ENCODE measurements at regions not wholly inside any gene's neighbourhood (a gene's known extent, or its start where the extent isn't known, plus 50 kb on each side); places are given as distances from the start of the nearest gene placed in this dataset.

- Histone ChIP-seq H3K27ac (ENCODE audit: low read depth, low read length) (no peak overlapping the region), H3K4me3 (ENCODE audit: low read length in 2 of 2) (no peak overlapping the region), H3K9me3 (ENCODE audit: control insufficient read depth in 1 of 2, low read length in 2 of 2) (no peaks in the 10 kb centered on the region), H3K4me1 (ENCODE audit: insufficient read depth, low read length) (no peaks in the 10 kb centered on the region), H3K27me3 (ENCODE audit: insufficient read depth, low read length) (no peaks in the 10 kb centered on the region), H3K36me3 (ENCODE audit: insufficient read depth, low read length) (no peaks in the 10 kb centered on the region)
- Mint-ChIP-seq H3K36me3 (no peaks in the 10 kb centered on the region), H3K4me3 (no peak overlapping the region), H3K27me3 (no peaks in the 10 kb centered on the region), H3K4me1 (no peaks in the 10 kb centered on the region), H3K27ac (no peak overlapping the region), H3K9me3 (peaks cover 0 to 9% (median under 1%) of the 10 kb centered on the region in 8 donors)
- intact Hi-C loops (cut with micrococcal nuclease): no loop called here
- CTCF ChIA-PET (ENCODE audit: partially characterized antibody): no interaction called here
- DNase-seq: no peak
- POLR2A ChIA-PET (ENCODE audit: partially characterized antibody): no interaction called here
These were observed 837.2 kb downstream of the EFNA5 start for GRCh38 chr5:106833517-106833916.

GRCh38 chr5:106827061-106827460 lies 843.7 kb downstream of the EFNA5 start:
- ChIA-PET CTCF (ENCODE audit: partially characterized antibody) (no interaction called here), POLR2A (ENCODE audit: partially characterized antibody) (no interaction called here)
- no peaks in the 10 kb centered on the region for H3K36me3 Mint-ChIP-seq

GRCh38 chr5:106825374-106825773 lies 845.4 kb downstream of the EFNA5 start:
- ChIA-PET POLR2A (ENCODE audit: partially characterized antibody) (no interaction called here), CTCF (ENCODE audit: partially characterized antibody) (no interaction called here)
- no peaks in the 10 kb centered on the region for H3K27me3 Mint-ChIP-seq
- DNase-seq: no peak
- no peak overlapping the region for H3K4me3 Mint-ChIP-seq
- Histone ChIP-seq H3K27me3 (ENCODE audit: insufficient read depth, low read length) (no peaks in the 10 kb centered on the region), H3K4me1 (ENCODE audit: insufficient read depth, low read length) (no peaks in the 10 kb centered on the region), H3K4me3 (ENCODE audit: low read length in 2 of 2) (no peak overlapping the region), H3K9me3 (ENCODE audit: control insufficient read depth in 1 of 2, low read length in 2 of 2) (no peaks in the 10 kb centered on the region), H3K36me3 (ENCODE audit: insufficient read depth, low read length) (no peaks in the 10 kb centered on the region), H3K27ac (ENCODE audit: low read depth, low read length) (no peak overlapping the region)
- intact Hi-C loops (cut with micrococcal nuclease): no loop called here
- H3K4me1 Mint-ChIP-seq: no peaks in the 10 kb centered on the region
- H3K36me3 Mint-ChIP-seq: no peaks in the 10 kb centered on the region
- H3K9me3 Mint-ChIP-seq: peaks cover 0 to 7% (median 2%) of the 10 kb centered on the region in 8 donors
- H3K27ac Mint-ChIP-seq: no peak overlapping the region

More at GRCh38 chr5:106827061-106827460, 843.7 kb downstream of the EFNA5 start:
- Histone ChIP-seq H3K4me1 (ENCODE audit: insufficient read depth, low read length) (no peaks in the 10 kb centered on the region), H3K36me3 (ENCODE audit: insufficient read depth, low read length) (no peaks in the 10 kb centered on the region), H3K27ac (ENCODE audit: low read depth, low read length) (no peak overlapping the region), H3K4me3 (ENCODE audit: low read length in 2 of 2) (no peak overlapping the region), H3K27me3 (ENCODE audit: insufficient read depth, low read length) (no peaks in the 10 kb centered on the region), H3K9me3 (ENCODE audit: control insufficient read depth in 1 of 2, low read length in 2 of 2) (no peaks in the 10 kb centered on the region)
- no peak for DNase-seq
- H3K4me1 Mint-ChIP-seq: no peaks in the 10 kb centered on the region
- H3K4me3 Mint-ChIP-seq: no peak overlapping the region
- no peaks in the 10 kb centered on the region for H3K27me3 Mint-ChIP-seq
- no peak overlapping the region for H3K27ac Mint-ChIP-seq
- intact Hi-C loops (cut with micrococcal nuclease): no loop called here
- H3K9me3 Mint-ChIP-seq: peaks cover 0 to 5% (median under 1%) of the 10 kb centered on the region in 8 donors

GRCh38 chr5:106822851-106823250 lies 847.9 kb downstream of the EFNA5 start:
- no peaks in the 10 kb centered on the region for H3K36me3 ChIP-seq (ENCODE audit: insufficient read depth, low read length)
- Mint-ChIP-seq H3K9me3 (peaks cover 0 to 6% (median 1%) of the 10 kb centered on the region in 8 donors), H3K4me1 (no peaks in the 10 kb centered on the region), H3K4me3 (no peak overlapping the region), H3K36me3 (no peaks in the 10 kb centered on the region), H3K27me3 (no peaks in the 10 kb centered on the region), H3K27ac (no peak overlapping the region)
- H3K4me3 ChIP-seq (ENCODE audit: low read length in 2 of 2): no peak overlapping the region
- no peaks in the 10 kb centered on the region for H3K4me1 ChIP-seq (ENCODE audit: insufficient read depth, low read length)
- H3K27ac ChIP-seq (ENCODE audit: low read depth, low read length): no peak overlapping the region
- no peaks in the 10 kb centered on the region for H3K27me3 ChIP-seq (ENCODE audit: insufficient read depth, low read length)
- no peaks in the 10 kb centered on the region for H3K9me3 ChIP-seq (ENCODE audit: control insufficient read depth in 1 of 2, low read length in 2 of 2)
- CTCF ChIA-PET (ENCODE audit: partially characterized antibody): no interaction called here
- POLR2A ChIA-PET (ENCODE audit: partially characterized antibody): no interaction called here
- intact Hi-C loops (cut with micrococcal nuclease): no loop called here
- no peak for DNase-seq

- DNase-seq: no peak
- H3K27ac ChIP-seq (ENCODE audit: low read depth, low read length): no peak overlapping the region
- Mint-ChIP-seq H3K4me1 (no peaks in the 10 kb centered on the region), H3K27ac (no peak overlapping the region), H3K27me3 (no peaks in the 10 kb centered on the region), H3K9me3 (peaks cover 0 to 6% (median 0%) of the 10 kb centered on the region in 8 donors), H3K36me3 (no peaks in the 10 kb centered on the region), H3K4me3 (no peak overlapping the region)
- H3K36me3 ChIP-seq (ENCODE audit: insufficient read depth, low read length): no peaks in the 10 kb centered on the region
- no peaks in the 10 kb centered on the region for H3K9me3 ChIP-seq (ENCODE audit: control insufficient read depth in 1 of 2, low read length in 2 of 2)
- CTCF ChIA-PET (ENCODE audit: partially characterized antibody): no interaction called here
- H3K4me3 ChIP-seq (ENCODE audit: low read length in 2 of 2): no peak overlapping the region
- intact Hi-C loops (cut with micrococcal nuclease): no loop called here
- H3K27me3 ChIP-seq (ENCODE audit: insufficient read depth, low read length): no peaks in the 10 kb centered on the region
- no peaks in the 10 kb centered on the region for H3K4me1 ChIP-seq (ENCODE audit: insufficient read depth, low read length)
- POLR2A ChIA-PET (ENCODE audit: partially characterized antibody): no interaction called here
These were observed 852.2 kb downstream of the EFNA5 start for GRCh38 chr5:106818552-106818951.

- H3K9me3 ChIP-seq (ENCODE audit: control insufficient read depth in 1 of 2, low read length in 2 of 2): no peaks in the 10 kb centered on the region
- no peaks in the 10 kb centered on the region for H3K36me3 ChIP-seq (ENCODE audit: insufficient read depth, low read length)
- no peak for DNase-seq
- ChIA-PET CTCF (ENCODE audit: partially characterized antibody) (no interaction called here), POLR2A (ENCODE audit: partially characterized antibody) (no interaction called here)
- H3K27me3 ChIP-seq (ENCODE audit: insufficient read depth, low read length): no peaks in the 10 kb centered on the region
- no peak overlapping the region for H3K27ac ChIP-seq (ENCODE audit: low read depth, low read length)
- Mint-ChIP-seq H3K4me1 (no peaks in the 10 kb centered on the region), H3K36me3 (no peaks in the 10 kb centered on the region), H3K9me3 (peaks cover 0 to 9% (median 2%) of the 10 kb centered on the region in 8 donors), H3K4me3 (no peak overlapping the region), H3K27ac (no peak overlapping the region), H3K27me3 (no peaks in the 10 kb centered on the region)
- intact Hi-C loops (cut with micrococcal nuclease): no loop called here
- no peaks in the 10 kb centered on the region for H3K4me1 ChIP-seq (ENCODE audit: insufficient read depth, low read length)
- no peak overlapping the region for H3K4me3 ChIP-seq (ENCODE audit: low read length in 2 of 2)
These were observed 855.8 kb downstream of the EFNA5 start for GRCh38 chr5:106814961-106815360.

GRCh38 chr5:106801554-106801953 lies 869.2 kb downstream of the EFNA5 start:
- no peaks in the 10 kb centered on the region for H3K9me3 ChIP-seq (ENCODE audit: control insufficient read depth in 1 of 2, low read length in 2 of 2)
- H3K4me1 ChIP-seq (ENCODE audit: insufficient read depth, low read length): no peaks in the 10 kb centered on the region
- no peaks in the 10 kb centered on the region for H3K4me1 Mint-ChIP-seq
- no peaks in the 10 kb centered on the region for H3K27me3 ChIP-seq (ENCODE audit: insufficient read depth, low read length)
- ChIA-PET POLR2A (ENCODE audit: partially characterized antibody) (no interaction called here), CTCF (ENCODE audit: partially characterized antibody) (no interaction called here)
- intact Hi-C loops (cut with micrococcal nuclease): no loop called here
- H3K27me3 Mint-ChIP-seq: peaks cover 0 to 1% of the 10 kb centered on the region in 2 donors
- H3K9me3 Mint-ChIP-seq: peaks cover 0 to 2% (median 0%) of the 10 kb centered on the region in 8 donors
- H3K36me3 Mint-ChIP-seq: no peaks in the 10 kb centered on the region
- H3K27ac Mint-ChIP-seq: no peak overlapping the region
- no peak overlapping the region for H3K4me3 ChIP-seq (ENCODE audit: low read length in 2 of 2)
- DNase-seq: no peak
- H3K36me3 ChIP-seq (ENCODE audit: insufficient read depth, low read length): no peaks in the 10 kb centered on the region
- H3K27ac ChIP-seq (ENCODE audit: low read depth, low read length): no peak overlapping the region
- H3K4me3 Mint-ChIP-seq: no peak overlapping the region

- H3K27ac ChIP-seq (ENCODE audit: low read depth, low read length): no peak overlapping the region
- ChIA-PET CTCF (ENCODE audit: partially characterized antibody) (no interaction called here), POLR2A (ENCODE audit: partially characterized antibody) (no interaction called here)
- no peak overlapping the region for H3K27ac Mint-ChIP-seq
- H3K36me3 ChIP-seq (ENCODE audit: insufficient read depth, low read length): no peaks in the 10 kb centered on the region
- H3K4me3 ChIP-seq (ENCODE audit: low read length in 2 of 2): no peak overlapping the region
- peaks cover 0 to 1% of the 10 kb centered on the region in 2 donors for H3K27me3 Mint-ChIP-seq
- intact Hi-C loops (cut with micrococcal nuclease): no loop called here
- H3K4me1 Mint-ChIP-seq: no peaks in the 10 kb centered on the region
- H3K9me3 Mint-ChIP-seq: peaks cover 0 to 4% (median under 1%) of the 10 kb centered on the region in 8 donors
- no peaks in the 10 kb centered on the region for H3K4me1 ChIP-seq (ENCODE audit: insufficient read depth, low read length)
- H3K27me3 ChIP-seq (ENCODE audit: insufficient read depth, low read length): no peaks in the 10 kb centered on the region
- H3K4me3 Mint-ChIP-seq: no peak overlapping the region
- DNase-seq: no peak
- no peaks in the 10 kb centered on the region for H3K36me3 Mint-ChIP-seq
- no peaks in the 10 kb centered on the region for H3K9me3 ChIP-seq (ENCODE audit: control insufficient read depth in 1 of 2, low read length in 2 of 2)
These were observed 872.7 kb downstream of the EFNA5 start for GRCh38 chr5:106797996-106798395.
